Activated T-cell treated with anti-CD3 and anti-CD28 coated beads, Interleukin-2, amount 50 U/mL, for 1 hour (primary cell): ENCODE measurements at regions not wholly inside any gene's neighbourhood (a gene's known extent, or its start where the extent isn't known, plus 50 kb on each side); places are given as distances from the start of the nearest gene placed in this dataset.

ENCODE experiments used
- DNase-seq: peaks from one replicate; pipeline ENCODE4 v3.0.0-alpha.2; 2020

DNA sequence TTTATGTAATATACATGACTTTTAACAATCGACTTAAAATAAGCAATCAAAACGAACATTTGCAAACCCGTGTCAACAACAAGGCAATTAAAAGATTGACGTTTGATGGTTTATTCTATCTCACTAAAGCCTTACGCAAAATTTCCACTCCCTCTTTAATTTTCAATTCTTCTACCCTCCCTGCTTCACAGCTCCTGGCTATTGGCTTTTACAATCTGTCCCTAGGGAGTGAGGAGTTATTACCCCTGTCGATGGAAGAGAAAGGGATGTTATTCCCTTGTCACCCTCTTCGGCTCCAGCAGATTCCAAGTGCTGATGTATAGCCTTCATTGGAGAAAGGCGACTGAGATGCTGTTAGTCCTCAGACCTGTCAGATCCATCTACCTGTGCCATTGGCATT lies 161.3 kb downstream of the ZNF281 start:
- DNase-seq: no peak

DNA sequence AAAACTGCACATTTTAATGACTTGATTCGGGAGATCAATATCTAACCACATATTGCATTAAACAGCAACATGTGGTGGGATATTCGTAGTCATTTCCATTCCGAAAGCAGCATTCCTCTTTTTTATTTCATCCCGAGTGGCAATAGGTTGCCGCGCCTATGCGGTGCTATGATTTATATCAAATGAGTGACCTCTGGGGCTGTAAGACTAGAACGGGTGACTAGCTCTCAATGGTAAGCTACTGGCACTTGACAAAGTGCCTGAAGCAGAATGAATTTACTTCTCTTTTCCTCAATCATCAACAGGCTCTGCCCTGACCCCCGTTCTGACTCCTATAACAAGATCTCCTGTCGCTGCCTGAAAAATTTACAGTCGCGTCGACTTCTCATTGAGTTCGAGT lies 162.3 kb downstream of the ZNF281 start:
- DNase-seq: no peak

DNA sequence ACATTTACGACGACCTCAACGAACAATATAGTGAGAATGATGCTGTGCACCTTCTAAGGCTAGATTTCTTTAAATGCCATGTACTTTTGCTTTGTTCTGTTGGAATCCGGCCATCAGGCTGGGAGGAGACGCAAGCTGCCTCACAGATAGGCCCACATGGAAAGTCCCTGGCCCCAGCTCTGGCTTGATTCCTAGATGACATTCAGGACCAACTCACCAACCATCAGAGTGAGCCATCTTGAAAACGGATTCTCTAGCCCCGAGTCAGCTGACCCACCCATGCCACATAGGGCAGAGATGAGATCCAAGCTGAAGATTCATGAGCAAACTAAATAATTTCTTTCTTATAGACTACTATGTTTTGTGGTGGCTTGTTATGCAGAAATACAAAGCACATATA lies 164.4 kb downstream of the ZNF281 start:
- no peak for DNase-seq

DNA sequence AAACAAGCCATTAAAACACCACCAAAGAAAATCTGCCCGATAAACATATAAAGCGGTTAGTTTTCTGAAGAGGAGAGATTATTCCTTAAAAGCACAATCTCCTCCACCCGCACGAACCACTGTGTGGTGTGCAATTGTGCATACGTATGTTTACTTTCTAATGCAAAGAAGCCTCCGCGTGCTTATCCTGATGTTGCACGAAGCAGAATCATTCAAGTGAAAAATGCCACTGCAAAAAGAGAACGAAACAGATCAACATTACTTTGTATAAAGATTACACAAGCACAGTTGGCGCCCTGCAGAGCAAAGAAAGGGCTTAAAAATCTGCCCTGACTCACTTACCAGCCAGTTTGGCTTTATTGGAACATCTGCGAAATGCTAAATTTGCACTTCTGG lies 166.8 kb downstream of the ZNF281 start:
- DNase-seq: no peak

DNA sequence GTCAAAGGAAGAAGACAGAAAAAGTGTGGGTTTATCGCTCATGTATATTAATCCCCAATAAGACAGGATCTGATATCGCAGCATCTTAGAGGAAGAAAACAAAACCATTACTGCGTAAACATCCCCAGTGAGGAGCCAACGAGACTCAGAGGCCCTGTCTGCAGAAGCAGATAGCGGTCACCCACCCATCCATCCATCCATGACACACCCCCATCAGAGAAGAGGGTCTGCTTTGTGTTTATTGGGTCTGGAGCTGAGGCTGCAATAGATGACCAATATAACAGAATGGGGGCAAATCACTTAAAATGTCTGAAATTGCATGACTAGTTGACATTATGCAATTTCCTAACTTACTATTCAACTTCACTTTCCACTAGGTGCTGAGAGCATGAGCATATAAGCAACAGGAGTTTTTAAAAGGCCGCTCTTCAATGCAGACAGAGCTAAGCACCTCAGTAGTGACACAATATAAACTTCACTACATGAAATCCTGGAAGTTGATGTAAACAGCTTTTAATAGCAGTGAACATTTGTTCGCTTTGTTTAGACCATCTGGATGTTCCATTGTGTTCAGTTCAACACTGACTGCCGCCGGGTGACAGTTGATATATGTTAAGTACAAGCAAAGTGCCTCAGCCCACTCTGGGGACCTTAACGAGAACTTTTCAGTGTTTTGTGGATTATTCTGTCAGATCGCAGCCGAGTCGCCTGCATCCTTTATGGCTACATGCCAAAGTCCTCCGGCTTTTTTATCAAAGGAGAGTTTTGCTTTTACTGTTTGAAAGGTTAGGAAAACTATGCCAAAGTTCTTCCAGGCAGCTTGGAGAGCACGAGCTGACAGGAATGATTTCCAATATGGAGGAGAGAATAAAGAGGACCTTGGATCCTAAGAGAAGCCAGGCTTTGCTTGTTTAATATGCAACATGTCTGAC lies 167.5 kb downstream of the ZNF281 start:
- no peak for DNase-seq

DNA sequence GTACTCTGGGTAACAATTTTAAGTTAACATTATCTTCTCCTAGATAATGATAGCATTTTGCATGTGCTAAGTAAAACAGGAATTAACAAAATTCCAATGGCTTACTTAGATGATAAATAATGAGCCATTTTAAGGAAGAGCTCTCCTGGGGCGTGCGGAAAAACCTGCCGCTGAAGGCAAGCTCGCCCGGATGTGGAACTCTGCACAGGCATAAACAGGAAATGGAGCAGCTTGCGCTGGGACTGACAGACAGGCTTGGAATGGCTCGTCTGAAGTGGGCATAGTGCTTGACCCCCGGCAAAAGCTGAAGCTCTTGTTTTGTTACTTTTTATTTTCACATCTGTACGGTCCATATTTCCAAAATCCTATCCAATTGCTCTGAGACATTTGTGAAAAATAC lies 169.2 kb downstream of the ZNF281 start:
- DNase-seq: no peak

DNA sequence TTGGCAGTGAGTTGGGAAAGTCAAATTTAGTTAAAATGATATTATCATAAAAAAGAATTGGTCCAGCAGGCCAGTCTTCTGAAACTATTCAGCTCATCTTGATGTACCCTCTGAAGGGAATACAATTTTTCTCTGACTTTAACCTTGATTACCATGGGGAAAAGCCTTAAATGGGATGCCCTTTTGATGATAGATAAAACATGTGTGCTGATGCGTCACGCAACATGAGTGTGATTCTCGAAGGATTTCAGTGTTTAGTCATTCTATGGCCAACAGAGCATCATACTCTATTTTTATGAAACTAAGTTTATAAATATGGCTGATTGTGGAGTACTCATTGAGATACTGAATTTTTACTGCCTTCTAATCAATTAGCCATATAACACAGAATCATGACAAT lies 171.5 kb downstream of the ZNF281 start:
- no peak for DNase-seq

DNA sequence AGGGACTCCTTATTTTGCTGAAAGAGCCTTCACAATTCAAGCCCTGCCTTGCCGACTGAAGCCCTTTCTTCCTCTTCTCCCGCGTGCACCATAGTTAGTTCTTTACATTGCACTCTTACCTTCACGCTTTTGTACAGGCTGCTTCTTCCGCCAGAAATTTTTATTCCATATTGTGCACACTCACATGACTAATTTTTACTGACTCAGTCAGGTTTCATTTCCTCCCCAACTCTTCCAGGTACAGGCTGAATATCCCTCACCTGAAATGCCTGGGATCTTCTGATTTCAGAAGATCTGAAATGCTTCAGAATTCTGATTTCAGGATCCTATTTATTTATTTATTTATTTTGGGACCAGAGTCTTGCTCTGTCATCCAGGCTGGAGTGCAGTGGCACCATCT lies 172.8 kb downstream of the ZNF281 start:
- no peak for DNase-seq

DNA sequence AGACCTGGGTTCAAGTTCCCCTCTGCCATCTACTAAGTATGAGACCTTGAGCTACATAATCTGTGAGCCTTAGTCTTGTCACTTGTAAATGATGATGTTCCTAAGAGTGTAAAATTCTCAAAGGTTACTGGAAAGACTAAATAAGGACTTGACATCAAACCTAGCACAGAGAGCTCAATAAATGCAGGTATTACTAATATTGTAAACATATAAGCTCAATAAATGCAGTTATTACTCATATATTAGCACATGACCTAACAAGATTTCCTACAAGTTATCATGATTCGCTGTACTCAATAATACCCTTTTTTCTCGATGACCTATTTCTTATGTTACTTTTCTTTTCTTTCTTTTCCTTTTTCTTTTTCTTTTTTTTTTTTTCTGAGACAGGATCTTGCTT lies 174.9 kb downstream of the ZNF281 start:
- DNase-seq: no peak

DNA sequence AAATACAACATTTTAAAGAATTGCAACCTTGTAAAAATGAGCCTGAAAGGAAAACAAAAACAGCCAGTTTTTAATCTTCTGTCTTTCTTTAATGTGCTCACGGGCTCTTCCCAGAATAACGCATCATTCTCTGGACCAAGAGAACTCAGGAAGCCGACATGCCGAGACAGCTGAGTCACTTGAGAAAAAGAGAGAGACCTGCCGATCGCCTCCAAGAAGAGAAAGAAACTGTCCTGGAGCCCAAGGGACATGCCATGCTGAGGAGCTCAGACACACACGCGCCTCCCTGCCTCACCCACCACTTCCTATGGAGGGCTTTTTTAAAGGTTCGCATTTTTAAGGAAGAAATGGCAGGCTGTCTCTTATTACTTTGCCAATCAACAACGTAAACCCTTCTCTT lies 176.4 kb downstream of the ZNF281 start:
- DNase-seq: no peak

DNA sequence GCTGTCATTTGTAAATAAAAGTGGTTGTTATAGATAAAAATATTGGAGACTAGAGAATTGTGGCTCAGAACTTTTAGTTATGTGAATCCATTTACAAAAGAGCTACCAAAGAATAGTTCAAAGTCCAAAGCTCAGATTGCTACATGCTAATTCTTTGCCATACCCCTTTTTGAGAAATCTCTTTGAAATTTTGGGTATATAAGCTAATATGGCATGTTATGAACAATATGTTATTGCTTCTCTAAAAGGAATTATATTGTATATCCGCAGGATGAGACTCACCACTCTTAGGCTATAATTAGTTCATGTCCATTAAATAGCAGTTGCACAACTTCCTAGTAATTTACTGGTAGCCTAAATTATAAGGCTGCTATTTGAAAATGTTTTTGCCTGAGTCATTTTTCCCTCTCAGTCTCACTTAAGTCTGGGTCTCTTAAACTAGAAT lies 178.0 kb downstream of the ZNF281 start:
- DNase-seq: no peak

DNA sequence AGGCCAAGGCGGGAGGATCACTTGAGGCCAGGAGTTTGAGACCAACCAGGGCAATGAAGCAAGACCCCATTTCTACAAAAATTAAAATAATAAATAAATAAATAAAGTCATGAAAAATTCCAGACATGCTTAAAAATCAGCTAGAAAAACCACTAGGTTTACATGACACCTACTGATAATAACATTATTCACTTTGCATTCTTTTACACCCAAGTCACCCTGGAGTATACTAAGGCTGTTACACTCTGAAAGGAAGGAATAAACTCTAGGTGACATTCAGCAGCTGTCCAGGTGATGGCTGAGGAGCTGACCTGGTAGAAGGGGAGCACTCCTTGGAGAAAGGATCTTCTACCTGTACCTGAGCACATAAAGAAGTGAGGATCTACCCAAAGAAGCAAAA lies 179.2 kb downstream of the ZNF281 start:
- DNase-seq: no peak

DNA sequence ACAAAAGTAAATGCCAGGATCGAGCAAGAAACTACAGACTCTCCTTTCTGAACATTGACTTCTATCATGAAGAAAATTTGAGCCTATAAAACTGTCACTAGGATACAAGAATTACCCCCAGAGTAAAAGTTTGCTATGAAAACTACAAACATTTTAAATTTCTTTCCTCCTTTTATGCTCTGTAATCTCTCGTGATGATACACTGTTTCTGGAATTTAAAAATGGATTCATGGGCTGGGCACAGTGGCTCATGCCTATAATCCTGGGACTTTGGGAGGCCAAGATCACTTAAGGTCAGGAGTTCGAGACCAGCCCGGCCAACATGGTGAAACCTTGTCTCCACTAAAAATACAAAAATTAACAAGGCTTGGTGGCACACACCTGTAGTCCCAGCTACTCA lies 181.3 kb downstream of the ZNF281 start:
- DNase-seq: no peak

DNA sequence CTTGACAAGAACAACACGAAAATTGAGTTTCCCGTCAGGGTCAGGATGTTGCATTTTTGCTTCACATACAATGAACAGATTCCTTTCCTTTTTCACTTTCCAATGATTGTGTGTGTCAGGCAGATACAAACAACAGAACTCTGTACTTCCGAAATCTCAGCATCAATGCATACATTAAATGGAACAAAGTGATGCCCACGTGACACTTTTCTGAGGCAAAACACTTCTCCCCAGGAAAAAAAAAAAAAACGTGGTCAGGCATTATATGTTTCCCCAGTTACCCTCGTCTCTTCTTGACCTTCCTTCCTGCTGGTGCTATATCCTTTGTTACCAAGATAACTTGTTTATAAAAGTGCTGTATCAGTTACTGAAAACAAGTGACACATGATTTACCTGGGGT lies 181.8 kb downstream of the ZNF281 start:
- DNase-seq: no peak
